ENCODE measurements at regions not wholly inside any gene's neighbourhood (a gene's known extent, or its start where the extent isn't known, plus 50 kb on each side); places are given as distances from the start of the nearest gene placed in this dataset.

DNA sequence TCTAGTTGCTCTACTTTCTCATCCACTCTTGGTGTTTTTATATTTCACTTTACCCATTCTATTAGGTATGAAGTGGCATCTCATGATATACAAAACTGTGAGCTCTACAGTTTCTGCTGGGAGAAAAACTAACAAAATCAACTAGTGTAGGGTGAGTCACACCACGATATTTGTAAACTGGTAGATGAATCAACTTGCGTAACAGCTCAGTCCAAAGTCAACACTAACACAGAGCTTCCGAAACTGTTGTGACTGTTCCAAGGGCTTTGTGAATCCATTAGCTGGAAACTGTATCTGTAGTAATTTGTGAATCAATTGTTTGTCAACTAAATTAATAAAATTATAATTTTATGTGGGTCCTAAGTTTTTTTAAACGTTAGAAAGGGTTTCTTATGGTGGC, 119.8 kb upstream of the TSPAN5 start:
- Histone ChIP-seq H4K91ac (ENCODE audit: insufficient read depth, low read depth, low read length) (no peak overlapping the region), H3K9me3 (ENCODE audit: control insufficient read depth, insufficient read depth, low read length) (no peaks in the 10 kb centered on the region), H3K79me1 (ENCODE audit: low read depth in 1 of 2, low read length in 2 of 2) (no peaks in the 10 kb centered on the region), H3K4me1 (ENCODE audit: control insufficient read depth, insufficient read depth, low read length) (peaks cover 17% of the 10 kb centered on the region), H2BK120ac (ENCODE audit: low read depth, low read length) (no peak overlapping the region), H2AK5ac (ENCODE audit: low read depth, low read length) (no peak overlapping the region), H3K4me2 (ENCODE audit: low read depth, low read length) (0 out of 2 replicates have a peak overlapping the region, but pooled peaks have one; percentile 57), H3K4me3 (ENCODE audit: insufficient read depth, low read depth, low read length) (no peak overlapping the region), H3K9ac (ENCODE audit: low read depth, low read length) (no peak overlapping the region), H2BK20ac (ENCODE audit: low read depth, low read length) (no peak overlapping the region), H3K23ac (ENCODE audit: low read depth, low read length) (no peak overlapping the region), H3K56ac (ENCODE audit: extremely low read depth, insufficient read depth, low read length) (no peak overlapping the region), H3K18ac (ENCODE audit: low read depth, low read length) (no peak overlapping the region), H3K27me3 (ENCODE audit: control insufficient read depth, insufficient read depth, low read length) (peaks cover 12% of the 10 kb centered on the region), H4K20me1 (ENCODE audit: insufficient read depth, low read length) (no peaks in the 10 kb centered on the region), H3K36me3 (ENCODE audit: control insufficient read depth, insufficient read depth, low read length) (no peaks in the 10 kb centered on the region), H3K9me1 (ENCODE audit: insufficient read depth, low read length) (no peaks in the 10 kb centered on the region), H3K4ac (ENCODE audit: low read depth, low read length) (no peak overlapping the region), H2BK5ac (ENCODE audit: low read depth, low read length, poor library complexity, severe bottlenecking) (no peak overlapping the region), H3K14ac (replicated peaks; ENCODE audit: low read depth, low read length) (no peak overlapping the region), H2AFZ (replicated peaks; ENCODE audit: low read length, poor library complexity) (no peak overlapping the region), H3K27ac (ENCODE audit: insufficient read depth, low read length) (no peak overlapping the region), H4K5ac (ENCODE audit: low read depth, low read length) (no peak overlapping the region), H2AK9ac (replicated peaks; ENCODE audit: low read depth, low read length, poor library complexity) (no peak overlapping the region), H2BK15ac (ENCODE audit: low read depth, low read length) (no peak overlapping the region), H4K8ac (ENCODE audit: low read depth in 2 of 2, low read length in 2 of 2) (no peak overlapping the region)
- intact Hi-C loops (cut with micrococcal nuclease) (loop anchor here (1.0 to 2.0 kb wide), 2 partner anchors 151 to 517 kb away; partner anchors contain the start of genes EIF4E and RAP1GDS1), in situ Hi-C loops (cut with MboI; ENCODE audit: low sequenced_read_pairs) (no loop called here), dilution Hi-C loops (cut with HindIII; ENCODE audit: low sequenced_read_pairs, unreplicated experiment) (no loop called here)
- POLR2A ChIA-PET (ENCODE audit: unreplicated experiment) = interaction anchor here (0.6 kb wide), 1 partner anchor 90 kb away, joined by 3 read pairs; no protein-coding TSS in a partner anchor
- BruUV-seq (replicated peaks) = no TSS peak
- WGBS, 2 experiments (ENCODE audit: extremely low coverage in 2 of 2, insufficient read length in 1 of 2) = no CpG with 5 or more reads among the region's 4 CpGs
- CTCF ChIA-PET = interaction anchor here (0.6 kb wide), 2 partner anchors 23 to 36 kb away, joined by 3 to 4 read pairs; no protein-coding TSS in a partner anchor
- DNase-seq (peak; percentile 91), ATAC-seq (ENCODE audit: low read depth) (peak; percentile 71)
- no peak for TF ChIP-seq MXI1 (IDR thresholded peaks at IDR 0.05; ENCODE audit: borderline replicate concordance, low read depth, low read length)
- TF ChIP-seq, protein P1, sequence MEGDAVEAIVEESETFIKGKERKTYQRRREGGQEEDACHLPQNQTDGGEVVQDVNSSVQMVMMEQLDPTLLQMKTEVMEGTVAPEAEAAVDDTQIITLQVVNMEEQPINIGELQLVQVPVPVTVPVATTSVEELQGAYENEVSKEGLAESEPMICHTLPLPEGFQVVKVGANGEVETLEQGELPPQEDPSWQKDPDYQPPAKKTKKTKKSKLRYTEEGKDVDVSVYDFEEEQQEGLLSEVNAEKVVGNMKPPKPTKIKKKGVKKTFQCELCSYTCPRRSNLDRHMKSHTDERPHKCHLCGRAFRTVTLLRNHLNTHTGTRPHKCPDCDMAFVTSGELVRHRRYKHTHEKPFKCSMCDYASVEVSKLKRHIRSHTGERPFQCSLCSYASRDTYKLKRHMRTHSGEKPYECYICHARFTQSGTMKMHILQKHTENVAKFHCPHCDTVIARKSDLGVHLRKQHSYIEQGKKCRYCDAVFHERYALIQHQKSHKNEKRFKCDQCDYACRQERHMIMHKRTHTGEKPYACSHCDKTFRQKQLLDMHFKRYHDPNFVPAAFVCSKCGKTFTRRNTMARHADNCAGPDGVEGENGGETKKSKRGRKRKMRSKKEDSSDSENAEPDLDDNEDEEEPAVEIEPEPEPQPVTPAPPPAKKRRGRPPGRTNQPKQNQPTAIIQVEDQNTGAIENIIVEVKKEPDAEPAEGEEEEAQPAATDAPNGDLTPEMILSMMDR (conservative IDR thresholded peaks at IDR 0.05; ENCODE audit: low read depth, low read length) = no peak
- no peak for TF ChIP-seq NFE2L2 (IDR thresholded peaks at IDR 0.05; ENCODE audit: low read depth, low read length)
- TF ChIP-seq, protein P2, sequence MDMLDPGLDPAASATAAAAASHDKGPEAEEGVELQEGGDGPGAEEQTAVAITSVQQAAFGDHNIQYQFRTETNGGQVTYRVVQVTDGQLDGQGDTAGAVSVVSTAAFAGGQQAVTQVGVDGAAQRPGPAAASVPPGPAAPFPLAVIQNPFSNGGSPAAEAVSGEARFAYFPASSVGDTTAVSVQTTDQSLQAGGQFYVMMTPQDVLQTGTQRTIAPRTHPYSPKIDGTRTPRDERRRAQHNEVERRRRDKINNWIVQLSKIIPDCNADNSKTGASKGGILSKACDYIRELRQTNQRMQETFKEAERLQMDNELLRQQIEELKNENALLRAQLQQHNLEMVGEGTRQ (IDR thresholded peaks at IDR 0.05; ENCODE audit: low read depth, low read length) = no peak
- TF ChIP-seq MAZ (IDR thresholded peaks at IDR 0.05; ENCODE audit: borderline replicate concordance, low read depth, low read length) = no peak
- peak; percentile 96 for TF ChIP-seq CEBPB (IDR thresholded peaks at IDR 0.05; ENCODE audit: low read depth, low read length)
- no peak for TF ChIP-seq CHD1 (IDR thresholded peaks at IDR 0.05; ENCODE audit: low read depth, low read length)
- no peak for TF ChIP-seq POLR2A (IDR thresholded peaks at IDR 0.05; ENCODE audit: low read depth, low read length)
- TF ChIP-seq, protein P3, sequence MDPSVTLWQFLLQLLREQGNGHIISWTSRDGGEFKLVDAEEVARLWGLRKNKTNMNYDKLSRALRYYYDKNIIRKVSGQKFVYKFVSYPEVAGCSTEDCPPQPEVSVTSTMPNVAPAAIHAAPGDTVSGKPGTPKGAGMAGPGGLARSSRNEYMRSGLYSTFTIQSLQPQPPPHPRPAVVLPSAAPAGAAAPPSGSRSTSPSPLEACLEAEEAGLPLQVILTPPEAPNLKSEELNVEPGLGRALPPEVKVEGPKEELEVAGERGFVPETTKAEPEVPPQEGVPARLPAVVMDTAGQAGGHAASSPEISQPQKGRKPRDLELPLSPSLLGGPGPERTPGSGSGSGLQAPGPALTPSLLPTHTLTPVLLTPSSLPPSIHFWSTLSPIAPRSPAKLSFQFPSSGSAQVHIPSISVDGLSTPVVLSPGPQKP (IDR thresholded peaks at IDR 0.05; ENCODE audit: borderline replicate concordance, low read depth, low read length) = no peak
- TF ChIP-seq BHLHE40 (IDR thresholded peaks at IDR 0.05; ENCODE audit: low read depth, low read length) = 0 out of 2 replicates have a peak, but pooled peaks have one; percentile 10
- peak; percentile 92 for TF ChIP-seq FOS (IDR thresholded peaks at IDR 0.05; ENCODE audit: low read depth, low read length)
